ENCODE measurements at regions not wholly inside any gene's neighbourhood (a gene's known extent, or its start where the extent isn't known, plus 50 kb on each side); places are given as distances from the start of the nearest gene placed in this dataset.

DNA sequence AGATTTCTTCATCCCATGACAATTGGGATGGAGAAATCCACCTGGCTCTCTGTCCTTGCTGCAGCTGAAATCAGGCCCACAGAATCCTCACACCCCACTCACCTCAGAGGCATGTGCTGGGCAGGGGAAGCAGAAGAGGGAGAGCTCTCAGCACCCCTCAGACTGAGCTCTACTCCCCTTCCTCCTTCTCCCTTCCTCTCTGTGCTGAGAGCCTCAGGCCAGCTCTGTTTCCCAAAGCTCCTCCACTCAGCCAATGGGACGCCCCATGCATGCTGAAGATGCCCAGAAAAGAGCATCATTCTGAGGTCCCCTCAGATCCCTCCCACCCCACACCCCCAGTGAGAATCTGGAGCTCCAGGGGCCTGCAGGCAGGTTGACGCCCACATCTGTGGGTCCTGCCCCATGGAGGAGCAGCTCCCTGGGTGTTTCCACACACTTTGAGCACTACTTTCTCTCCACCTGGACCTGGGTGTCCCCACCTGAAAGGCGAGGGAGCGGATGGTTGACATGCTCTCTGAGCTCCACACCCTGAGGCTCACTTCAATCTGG lies 637.7 kb upstream of the ID2 start:
- no peak for DNase-seq (ENCODE audit: low spot score)

DNA sequence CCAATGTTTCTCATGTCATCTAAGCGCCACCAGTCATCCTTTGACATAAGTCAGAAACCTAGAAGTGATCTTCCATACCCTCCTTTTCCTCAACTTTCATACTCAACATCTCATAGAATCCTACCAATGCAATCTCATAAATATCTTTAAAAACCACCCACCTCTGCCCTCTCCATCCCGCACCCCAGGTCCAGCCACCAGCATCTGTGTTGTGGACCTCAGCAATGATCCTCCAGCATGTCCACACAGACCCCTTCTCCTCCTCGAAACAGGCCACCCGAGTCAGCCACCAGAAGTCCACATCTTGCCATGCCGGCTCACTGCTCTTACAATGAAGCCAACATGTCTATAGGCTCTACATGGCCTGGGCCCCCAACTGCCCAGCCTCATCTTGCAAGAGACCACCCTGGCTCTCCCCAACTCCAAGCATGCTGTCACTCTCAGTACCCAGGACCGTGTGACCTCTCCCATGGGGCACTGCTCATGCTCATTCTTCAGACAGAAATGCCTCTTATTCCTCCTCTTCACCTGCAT lies 636.7 kb upstream of the ID2 start:
- no peak for DNase-seq (ENCODE audit: low spot score)

DNA sequence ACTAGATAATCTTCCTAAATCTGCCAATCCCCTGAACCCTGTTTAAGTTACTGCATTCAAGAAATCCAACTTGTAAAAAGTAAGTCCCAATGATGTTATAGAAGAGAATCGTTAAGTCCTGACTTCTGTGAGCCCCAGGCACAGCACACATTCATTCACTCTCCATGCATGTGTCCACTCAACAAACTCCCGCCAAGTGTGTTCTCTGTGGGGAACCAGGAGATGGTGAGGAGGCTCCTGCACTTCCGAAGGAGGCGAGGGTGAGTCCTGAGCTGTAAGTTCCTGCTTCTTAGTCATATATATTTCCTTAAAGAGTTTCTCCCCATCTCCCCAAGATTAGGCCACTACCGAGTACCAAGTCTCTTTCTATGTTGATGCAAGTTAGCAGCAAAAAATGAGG lies 635.0 kb upstream of the ID2 start:
- DNase-seq (ENCODE audit: low spot score): no peak

DNA sequence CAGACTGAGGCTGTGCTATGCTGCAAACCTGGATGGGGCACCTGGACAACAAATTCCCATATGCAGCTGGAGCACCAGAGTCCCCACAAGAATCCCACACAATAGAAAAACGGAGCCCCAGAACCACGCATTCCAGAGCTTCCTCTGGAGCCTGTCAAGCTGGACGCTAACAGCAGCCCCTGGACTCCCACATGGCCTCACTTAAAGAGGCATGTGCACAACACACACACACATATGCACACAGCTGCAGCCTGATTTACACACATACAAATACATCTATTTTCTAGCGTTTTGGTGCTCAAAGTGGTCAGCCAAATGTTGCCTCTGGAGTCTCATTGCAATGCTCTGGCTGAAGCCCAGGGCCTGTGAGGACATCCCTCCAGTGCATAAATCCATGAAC lies 632.7 kb upstream of the ID2 start:
- DNase-seq (ENCODE audit: low spot score): no peak

DNA sequence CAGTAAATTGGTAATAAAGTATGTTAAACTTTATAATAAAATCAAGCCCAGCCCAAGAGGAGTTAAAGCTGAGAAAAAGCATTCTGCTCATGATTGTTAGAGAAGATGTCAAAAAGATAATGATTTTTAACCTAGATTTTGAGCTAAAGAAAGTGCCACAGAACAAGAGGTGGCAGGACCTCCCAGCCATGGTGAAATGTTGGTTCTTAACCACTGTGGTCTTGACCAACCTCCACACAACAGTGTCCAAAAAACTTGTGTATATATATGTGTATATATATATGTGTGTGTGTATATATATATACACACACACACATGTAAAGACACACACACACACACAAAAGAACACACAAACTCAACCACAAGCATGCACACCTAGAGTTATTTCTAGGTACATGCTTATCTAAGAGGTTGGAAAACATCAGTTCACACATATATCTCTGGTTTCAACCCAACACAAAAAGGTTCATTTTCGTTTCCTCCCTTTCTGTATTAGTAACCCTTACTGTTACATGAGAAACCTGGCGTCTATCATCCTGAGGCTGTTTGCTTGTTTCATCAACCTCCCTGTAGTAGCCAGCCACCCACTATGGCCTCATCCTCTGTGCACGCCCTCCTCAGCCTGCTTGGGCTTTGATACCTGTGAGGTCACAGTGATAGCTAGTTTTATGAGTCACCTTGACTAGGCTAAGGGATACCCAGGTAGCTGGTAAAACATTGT lies 631.8 kb upstream of the ID2 start:
- DNase-seq (ENCODE audit: low spot score): no peak

DNA sequence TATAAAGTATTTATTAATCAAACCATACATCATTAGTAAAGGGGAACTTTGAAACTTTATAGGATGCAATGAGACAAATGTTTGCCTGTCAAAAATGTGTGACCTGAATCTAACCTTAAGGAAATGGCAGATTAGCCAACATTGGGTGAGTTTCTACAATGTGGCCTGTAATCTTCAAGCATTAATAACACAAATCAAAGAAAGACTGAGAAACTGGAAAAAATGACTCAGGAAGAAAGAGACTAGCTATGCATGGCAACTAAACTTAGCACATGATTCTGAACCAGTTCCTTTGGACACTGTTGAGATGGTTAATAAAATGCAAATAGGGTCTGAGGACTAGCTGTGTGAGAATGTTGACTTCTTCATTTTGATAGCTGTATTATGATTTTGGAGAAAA lies 628.6 kb upstream of the ID2 start:
- no peak for DNase-seq (ENCODE audit: low spot score)

DNA sequence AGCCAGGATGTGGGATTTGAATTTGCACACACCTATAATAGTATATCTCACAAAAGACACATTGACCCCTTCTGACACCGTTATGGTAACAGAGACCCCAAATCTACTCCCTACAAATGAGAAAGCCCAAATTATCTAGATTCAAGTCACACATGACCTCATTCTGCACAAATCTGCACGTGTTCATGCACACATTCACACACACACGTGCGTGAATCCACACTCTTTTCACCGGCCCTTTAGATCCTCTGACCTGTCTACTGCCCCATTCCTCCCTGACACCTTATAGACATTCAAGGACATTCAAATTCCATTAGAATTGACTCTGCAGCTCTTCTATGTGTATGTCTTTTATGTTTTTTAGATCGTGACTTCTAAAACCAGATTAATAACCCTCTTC lies 627.8 kb upstream of the ID2 start:
- DNase-seq (ENCODE audit: low spot score): no peak

DNA sequence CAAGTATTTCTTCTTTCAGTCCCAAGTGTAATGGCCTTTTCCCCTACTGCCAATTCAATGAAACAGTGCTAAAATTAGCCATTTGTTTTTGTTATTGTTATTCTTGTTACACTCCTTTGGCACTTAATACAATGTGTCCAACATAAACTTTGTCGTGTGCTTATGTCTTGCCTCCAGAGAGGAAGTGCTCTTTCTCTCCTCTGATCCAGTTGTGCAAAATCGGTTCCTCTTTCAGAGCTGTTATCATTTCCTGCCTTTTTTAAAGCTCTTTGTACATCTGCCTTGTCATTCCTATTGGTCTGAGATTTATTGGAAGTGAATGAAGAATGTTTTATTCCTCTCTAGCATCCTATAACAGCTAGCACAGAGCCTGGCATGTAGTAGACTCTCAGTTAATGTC lies 623.2 kb upstream of the ID2 start:
- no peak for DNase-seq (ENCODE audit: low spot score)

DNA sequence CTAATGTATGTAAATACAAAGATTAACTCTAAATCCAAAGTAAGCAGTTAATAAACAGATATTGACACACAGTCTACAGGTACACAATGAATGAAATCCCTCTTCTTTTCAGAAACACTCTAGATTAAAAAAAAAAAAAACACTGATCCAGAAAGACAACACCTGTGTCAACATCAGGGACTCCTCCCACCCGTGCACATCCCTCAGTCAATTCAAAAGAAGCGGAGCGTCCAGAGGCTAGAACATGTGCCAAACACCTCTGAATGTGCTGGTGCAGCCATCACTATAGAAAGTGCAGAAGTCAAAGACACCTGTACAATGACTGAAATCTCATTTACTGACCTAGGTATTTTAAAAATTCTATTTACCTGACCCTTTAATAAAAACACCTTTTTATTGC lies 622.6 kb upstream of the ID2 start:
- no peak for DNase-seq (ENCODE audit: low spot score)

DNA sequence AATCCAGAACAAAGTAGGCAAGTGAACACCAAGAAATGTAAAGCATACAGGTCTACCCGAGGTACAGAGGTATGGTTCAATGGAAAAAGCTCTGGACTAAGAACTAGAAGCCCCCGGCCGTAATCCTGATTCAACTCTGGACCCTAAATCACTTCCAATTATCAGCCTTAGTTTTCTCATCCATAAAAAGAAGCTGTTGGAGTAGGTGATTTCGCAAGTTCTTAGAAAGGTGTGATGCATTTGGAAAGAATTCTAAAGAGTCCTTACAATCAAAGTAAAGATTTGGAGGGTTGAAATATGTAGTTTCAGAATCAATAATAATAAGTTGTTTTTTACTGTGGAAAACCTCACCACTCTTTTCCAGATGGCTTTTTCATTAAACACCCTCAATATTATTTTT lies 622.1 kb upstream of the ID2 start:
- no peak for DNase-seq (ENCODE audit: low spot score)

DNA sequence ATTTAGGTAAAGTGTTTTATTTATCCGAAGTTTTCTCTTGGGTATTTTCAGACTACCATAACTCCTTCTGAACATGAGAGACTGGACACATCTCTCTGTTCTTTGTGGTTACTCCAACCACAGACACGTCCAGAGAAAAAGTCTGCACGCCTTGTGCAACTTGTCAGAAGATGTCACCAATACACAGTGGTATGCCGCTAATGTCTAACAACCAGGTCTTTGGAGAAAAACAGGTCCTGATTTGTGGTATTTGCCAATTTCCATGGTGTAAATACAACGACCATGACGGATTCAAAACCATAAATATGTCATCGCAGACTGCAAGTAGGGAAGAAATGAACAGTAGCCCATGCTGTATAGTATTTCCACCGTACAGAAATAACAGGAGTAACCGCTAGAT lies 620.6 kb upstream of the ID2 start:
- no peak for DNase-seq (ENCODE audit: low spot score)

DNA sequence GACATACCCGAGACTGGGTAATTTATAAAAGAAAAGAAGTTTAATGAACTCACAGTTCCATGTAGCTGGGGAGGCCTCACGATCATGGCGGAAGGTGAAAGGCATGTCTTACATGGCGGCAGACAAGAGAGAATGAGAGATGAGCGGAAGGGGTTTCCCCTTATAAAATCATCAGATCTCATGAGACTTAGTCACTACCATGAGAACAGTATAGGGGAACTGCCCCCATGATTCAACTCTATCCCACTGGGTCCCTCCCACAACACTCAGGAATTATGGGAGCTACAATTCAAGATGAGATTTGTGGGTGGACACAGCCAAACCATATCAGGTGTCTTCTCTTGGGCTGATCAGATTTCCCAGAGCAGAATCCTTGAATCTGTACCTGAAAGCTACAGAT lies 617.3 kb upstream of the ID2 start:
- DNase-seq (ENCODE audit: low spot score): no peak

DNA sequence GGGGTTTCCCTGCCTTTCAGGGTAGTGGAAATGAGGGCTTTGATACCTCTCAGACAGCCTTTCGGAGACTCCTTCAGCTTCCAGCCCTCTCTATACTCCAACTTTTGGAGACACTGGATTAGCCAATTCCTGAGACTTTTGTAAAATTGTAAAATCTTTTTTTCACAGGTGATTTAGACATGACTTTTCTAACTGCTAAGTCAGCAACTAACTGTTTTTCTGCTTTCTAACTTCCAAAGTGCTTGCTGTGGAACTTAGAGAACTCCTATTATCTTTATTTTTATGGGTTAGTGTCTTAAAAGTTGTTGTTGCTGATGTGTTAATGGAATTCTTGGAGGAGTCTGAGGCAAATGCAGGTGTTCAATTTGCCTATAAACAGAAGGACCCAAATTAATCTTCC lies 616.7 kb upstream of the ID2 start:
- DNase-seq (ENCODE audit: low spot score): no peak

DNA sequence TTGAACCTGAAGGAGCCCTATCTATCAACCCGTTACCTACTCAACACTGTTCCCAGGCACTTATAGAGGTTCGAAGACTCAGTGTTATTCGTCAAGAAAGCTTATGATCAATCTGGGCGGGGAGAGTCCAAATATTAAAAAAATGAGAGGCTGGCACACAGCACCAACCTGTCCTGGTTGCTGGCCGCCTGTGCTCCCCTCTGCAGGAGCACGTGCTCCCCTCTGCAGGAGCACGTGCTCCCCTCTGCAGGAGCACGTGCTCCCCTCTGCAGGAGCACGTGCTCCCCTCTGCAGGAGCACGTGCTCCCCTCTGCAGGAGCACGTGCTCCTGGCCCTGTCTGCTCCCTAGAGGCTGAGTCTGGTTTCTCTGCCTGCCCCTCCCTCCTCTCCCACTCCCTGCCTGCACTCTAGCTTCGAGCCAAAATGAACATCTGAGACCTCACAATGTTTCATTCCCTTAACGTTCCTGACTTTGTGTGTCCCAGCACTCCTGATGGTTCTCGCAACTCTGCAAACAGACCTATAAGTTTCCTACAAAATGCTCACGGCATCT lies 614.0 kb upstream of the ID2 start:
- DNase-seq (ENCODE audit: low spot score): no peak

DNA sequence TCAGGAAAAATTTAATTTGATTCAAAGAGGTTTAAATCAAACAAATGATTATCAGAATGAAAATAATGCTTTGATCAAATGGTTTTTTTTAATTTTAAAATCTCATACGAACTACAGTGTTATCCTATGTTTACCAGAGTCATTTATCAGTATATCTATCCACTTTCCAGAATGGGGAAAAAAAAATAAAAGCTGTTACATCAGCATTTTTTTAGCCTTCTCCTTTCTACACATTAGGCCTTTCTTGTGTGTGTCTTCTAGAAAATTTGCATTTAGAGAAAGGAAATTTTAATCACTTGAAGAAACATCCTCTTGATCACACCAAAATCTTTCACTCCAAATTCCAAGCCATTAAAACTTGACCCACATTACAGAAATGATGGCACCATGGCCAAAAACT lies 608.9 kb upstream of the ID2 start:
- DNase-seq (ENCODE audit: low spot score): no peak

DNA sequence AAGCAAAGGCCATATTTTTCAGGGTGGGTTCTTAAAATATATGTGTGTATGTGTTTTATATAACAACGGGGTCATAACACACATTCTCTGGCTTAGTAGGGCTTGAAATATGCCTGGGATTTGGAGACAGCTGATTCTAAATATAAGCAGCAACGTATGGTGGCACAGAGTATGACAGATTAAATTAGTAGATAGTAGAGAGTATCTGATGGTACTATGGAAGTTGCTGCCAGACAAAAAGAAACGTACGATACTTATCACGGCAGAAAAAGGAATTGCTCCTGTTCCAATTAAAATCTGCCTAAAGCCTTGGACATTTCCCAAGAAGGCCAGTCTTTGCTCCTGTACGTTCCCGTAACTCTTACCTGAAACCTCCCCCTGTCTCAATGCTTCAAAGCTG lies 607.9 kb upstream of the ID2 start:
- DNase-seq (ENCODE audit: low spot score): no peak

DNA sequence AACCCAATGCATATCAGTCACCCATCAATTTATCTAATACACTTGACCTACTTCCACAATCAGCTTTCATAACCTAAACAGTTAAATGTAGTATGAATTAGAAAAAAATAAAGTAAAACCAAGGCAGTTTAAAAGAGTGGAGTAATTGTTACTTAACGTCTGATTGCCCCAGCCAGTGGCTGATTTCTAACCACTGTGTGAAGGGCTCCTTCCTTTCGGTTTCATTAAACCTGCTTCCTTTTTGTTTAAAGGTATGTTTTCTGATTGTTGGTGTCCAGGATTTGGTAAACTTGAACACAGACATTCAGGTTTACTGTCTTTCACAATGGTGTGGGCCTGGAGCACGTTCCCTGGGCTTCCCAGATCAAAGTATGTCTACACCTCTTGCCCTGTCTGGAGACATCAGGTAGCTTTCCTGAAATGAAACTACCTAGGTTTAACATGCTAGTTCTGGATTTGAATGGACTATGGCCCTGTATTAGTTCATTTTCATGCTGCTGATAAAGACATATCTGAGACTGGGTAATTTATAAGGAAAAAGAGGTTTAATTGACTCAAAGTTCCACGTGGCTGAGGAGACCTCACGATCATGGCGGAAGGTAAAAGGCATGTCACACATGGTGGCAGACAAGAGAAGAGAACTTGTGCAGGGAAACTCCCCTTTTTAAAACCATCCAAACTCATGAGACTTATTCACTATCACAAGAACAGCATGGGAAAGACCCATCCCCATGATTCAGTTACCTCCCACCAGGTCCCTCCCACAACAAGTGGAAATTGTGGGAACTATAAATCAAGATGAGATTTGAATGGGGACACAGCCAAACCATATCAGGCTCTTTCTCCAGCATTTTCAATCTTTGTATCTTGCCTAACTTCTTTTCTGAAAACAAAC lies 605.2 kb upstream of the ID2 start:
- no peak for DNase-seq (ENCODE audit: low spot score)

DNA sequence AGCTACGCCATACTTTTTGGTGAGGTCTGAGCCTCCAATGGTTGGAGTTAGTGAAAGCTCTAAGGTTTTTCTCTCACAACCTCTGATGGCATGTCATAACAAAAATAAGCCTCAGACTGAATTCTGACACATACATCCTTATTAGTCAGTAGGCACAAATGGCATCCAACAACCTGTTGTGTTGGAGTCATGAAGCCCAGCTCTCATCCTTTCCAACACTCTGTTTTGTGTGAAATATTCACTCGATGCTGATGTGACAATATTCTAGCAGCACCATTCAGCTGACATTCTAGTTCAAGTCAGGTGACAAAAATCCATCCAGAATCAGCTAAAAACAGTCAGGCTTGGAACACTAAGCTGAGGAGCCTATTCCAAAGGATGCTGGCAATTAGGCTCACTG lies 603.2 kb upstream of the ID2 start:
- no peak for DNase-seq (ENCODE audit: low spot score)

DNA sequence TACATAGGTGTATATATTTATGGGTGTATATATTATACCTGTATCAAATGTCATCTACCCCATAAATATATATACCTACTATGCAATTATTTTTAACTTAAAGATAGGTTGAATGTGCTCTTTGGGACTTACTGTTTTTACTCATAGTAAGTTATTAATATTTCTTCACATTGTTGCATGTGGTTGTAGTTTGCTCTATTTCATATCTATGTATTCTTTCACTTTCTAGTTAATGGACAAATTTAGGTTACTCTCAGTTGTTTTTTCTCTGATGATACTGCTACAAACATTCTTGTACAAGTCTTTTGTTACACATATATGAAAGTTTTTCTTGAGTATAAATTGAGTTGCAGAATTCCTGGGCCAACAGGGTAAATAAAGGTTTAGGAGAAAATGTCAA lies 601.8 kb upstream of the ID2 start:
- DNase-seq (ENCODE audit: low spot score): no peak

DNA sequence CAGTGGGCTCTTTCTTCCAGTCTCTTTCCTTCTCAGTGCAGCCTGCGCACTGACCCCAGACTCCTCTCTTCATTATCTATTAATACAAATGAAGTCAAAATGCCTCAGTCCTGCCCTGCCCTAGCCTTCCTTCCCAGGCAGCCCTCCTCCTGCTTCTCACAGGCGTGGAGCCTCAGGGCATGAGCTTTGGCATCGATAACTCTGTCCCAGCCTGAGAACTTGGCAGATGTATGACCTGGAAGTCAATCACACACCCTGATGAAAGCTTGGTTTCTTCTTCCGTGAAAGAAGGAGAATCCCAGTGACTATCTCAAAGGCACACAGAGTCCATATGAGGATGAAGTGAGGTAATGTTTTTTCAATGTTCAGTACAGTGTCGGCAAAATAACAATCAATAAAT lies 600.7 kb upstream of the ID2 start:
- DNase-seq (ENCODE audit: low spot score): no peak

DNA sequence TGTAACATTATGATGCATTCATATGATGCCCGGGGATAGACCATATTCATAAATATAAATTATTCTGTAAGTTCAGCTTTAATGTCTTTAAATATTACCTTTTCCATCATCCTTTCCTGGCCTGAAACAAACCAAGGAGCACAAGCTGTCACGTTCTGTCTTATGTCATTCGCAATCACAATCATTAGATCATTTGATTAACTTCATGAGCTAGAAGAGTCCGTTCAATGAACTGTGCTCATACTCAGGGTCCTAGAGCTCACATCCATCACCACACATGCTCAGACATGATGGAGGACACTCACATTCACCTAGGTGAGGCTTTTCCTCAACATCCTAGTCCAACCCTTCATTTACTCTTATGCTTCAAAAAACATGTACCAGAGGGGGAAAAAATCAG lies 599.0 kb upstream of the ID2 start:
- DNase-seq (ENCODE audit: low spot score): no peak

DNA sequence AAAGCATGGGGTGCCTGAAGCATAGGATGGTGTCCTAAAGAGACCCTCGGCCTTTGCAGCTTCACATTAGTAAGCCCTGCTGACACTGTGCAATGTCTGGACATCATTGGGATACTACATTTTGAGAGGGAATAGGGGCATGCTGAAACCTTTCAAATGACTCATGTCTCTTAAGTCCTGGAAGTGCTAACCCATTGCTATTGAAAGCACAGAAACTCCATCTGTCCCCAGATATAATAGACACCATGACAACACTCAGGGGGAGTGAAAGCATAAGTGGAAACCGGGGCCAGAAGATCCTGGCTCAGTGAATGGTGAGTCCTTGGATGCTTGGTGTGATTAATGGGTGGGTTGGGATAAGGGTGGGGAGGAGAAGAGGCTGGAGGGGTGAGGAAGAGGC lies 595.5 kb upstream of the ID2 start:
- DNase-seq (ENCODE audit: low spot score): no peak

Data from H4 (cell line).